ENCODE measurements at regions not wholly inside any gene's neighbourhood (a gene's known extent, or its start where the extent isn't known, plus 50 kb on each side); places are given as distances from the start of the nearest gene placed in this dataset.

DNA sequence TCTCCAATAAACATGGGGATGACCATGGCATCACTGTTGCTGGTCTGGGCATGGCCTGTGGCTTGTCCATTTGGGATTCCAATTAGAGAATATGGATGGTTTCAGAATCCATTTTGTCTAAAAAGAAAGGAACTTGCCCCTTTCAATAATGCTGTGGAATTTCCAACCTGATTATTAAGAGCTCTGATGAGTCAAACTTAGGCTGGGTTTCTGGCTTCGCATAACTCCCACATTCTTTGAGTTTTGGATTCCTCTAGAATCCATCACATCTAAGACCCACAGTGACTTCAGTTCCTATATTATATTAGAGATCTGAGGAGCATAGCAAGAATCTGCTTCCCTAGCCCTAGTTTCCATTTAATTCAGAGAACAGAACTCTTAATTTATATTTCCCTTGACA is 531.5 kb downstream of the TNS1 start:
- TF ChIP-seq POLR2AphosphoS5 (IDR thresholded peaks at IDR 0.05; ENCODE audit: borderline replicate concordance, low read depth, low read length) (no peak), EZH2 (IDR thresholded peaks at IDR 0.05) (no peak), FOXP2 (optimal IDR thresholded peaks at IDR 0.05; ENCODE audit: control extremely low read depth, extremely low read length, insufficient read depth) (no peak)

All from SK-N-MC (cell line).